ENCODE measurements at regions not wholly inside any gene's neighbourhood (a gene's known extent, or its start where the extent isn't known, plus 50 kb on each side); places are given as distances from the start of the nearest gene placed in this dataset.

DNA sequence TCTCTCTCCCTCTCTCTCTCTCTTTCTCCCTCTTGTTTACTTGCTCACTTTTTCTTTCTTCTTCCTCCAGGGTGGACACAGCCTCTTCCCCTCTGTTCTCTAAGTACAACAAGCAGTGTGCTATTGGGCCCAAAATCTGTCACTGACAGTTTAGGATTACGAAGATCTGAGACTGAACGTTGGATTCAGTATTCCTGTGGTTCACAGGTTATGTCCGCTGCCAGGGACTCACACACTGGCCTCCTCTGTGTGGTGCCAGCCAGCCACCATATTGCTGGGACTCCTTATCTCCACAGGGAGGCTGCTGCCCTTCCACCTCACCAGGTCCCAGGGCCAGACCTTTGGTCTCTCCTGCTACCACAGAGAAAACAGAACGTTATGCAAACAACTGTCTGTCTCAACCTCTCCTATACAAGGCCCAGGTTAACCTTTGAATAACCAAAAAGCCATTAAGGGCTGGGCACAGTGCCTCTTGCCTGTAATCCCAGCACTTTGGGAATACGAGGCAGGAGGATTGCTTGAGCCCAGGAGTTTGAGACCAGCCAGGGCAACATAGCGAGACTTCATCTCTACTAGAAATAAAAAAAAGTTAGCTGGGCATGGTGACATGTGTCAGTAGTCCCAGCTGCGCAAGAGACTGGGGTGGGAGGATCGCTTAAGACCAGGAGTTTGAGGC, 171.9 kb upstream of the RAB4A start:
- no peak for DNase-seq

GRCh38 chr1:229101011-229101871, 169.7 kb upstream of the RAB4A start:
- no peak for DNase-seq

DNA sequence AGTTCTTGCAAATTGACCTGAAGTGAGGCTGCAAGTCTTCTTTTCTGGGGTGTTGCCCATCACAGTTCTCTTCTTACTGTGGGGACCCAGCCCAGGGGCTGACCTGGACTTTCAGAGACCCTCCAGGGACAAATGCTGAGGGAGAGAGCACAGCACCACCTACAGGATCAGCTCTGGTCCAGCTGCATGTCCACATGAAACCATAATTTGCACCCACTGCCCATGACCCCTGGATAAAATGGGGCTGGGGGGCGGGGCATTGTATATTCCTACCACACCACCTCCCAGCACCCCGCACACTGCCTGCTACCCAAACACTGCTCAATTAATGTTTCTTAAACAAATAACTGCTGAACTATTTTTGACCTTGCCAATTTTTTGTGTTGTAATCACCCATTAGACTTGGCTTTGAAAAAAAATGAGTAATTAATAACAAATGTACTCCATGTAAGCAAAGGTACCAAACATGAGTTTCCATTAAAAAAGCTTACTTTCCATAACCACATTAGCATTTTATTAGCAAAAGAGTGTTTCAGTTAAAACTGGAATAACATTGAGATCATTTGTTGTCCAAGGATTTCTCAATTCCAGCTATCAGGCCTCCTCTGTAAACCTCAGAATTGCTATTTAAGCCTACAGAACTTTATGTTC, 168.0 kb upstream of the RAB4A start:
- DNase-seq, result no peak

GRCh38 chr1:229104654-229105053, 166.3 kb upstream of the RAB4A start:
- no peak for DNase-seq

DNA sequence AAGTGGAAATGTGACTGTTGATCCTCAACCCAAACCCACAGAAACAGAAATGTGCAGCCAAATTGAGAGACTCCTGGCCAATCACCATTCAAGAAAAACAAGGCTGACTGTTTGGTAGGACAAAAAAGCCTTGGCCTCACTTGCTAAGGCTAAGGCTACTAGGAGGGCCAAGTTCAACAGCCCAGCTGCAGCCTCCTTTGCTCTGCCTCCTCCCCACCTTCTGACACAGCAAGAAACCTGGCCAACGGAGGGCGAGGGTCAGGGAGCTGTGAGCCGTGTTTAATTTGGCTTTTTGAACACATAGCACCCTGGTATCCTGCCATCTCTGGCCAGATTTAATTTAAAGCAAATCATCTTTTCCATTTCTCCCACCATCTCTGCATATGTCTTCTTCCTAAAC, 165.8 kb upstream of the RAB4A start:
- no peak for DNase-seq

GRCh38 chr1:229105822-229106525, 164.9 kb upstream of the RAB4A start:
- DNase-seq, result no peak

DNA sequence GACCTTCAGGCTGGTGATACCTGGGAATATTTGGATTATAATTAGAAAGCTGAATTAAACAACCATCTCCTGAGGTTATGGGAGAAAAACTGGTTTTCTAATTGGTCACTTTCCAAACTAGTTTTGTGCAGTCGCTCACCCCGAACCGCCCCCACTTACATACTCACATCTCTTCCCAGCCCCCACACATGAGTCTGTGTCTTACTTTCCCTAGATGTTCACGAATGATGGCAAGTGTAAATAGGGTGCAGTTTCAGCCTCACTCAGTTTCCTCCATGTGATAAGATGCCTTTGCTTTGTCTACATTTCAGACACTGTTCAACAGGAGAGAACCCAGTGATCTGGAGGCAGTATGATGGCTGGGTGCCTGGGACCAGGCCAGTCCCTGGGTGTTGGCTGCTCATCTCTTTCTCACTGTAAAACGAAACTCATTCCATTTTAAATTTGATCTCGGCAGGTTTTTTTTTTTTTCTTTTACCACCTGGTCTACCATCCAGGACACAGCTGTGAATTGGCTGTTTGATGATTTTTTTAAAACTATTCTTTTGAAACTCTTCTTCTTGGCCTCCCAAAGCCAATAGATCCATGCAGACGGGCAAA, 164.3 kb upstream of the RAB4A start:
- DNase-seq, result no peak

DNA sequence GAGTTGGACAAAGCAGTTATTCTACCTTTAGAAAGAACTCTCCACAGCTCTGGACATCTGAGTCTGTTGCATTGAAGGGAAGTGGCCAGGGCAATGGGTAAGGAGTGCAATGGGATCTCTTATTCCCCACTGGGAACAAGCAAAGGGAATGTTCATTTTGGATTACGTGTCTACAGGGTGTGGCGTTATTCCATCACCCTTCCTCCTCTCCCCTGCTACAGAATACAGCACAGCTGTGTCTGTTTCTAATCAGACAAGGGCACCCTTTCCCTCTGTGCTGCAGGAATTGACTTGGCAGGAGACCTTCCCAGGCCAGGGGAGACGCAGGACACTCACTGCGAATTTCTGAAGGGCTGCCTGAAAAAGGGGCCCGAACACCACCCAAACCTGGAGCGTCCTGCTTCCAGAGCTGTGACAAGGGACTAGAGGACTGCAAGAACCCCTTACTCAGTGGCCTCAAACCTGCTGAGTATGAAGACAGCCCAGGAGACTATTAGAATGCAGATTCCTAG, 163.6 kb upstream of the RAB4A start:
- no peak for DNase-seq

DNA sequence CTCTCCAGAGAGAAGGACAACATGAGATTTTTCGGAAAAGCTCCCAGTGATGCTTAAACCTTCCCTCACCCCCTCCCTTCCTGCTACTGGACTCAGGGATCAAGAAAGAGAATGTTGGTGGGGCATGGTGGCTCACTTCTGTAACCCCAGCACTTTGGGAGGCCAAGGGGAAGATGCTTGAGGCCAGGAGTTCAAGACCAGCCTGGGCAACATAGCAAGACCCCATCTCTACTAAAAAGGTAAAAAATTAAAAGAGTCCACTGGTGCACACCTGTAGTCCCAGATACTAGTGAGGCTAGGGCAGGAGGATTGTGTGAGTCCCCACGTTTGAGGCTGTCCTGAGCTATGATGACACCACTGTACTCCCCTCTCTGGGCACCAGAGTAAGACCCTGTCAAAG, 162.9 kb upstream of the RAB4A start:
- DNase-seq, result no peak

GRCh38 chr1:229108598-229109201, 162.2 kb upstream of the RAB4A start:
- DNase-seq, result no peak

DNA sequence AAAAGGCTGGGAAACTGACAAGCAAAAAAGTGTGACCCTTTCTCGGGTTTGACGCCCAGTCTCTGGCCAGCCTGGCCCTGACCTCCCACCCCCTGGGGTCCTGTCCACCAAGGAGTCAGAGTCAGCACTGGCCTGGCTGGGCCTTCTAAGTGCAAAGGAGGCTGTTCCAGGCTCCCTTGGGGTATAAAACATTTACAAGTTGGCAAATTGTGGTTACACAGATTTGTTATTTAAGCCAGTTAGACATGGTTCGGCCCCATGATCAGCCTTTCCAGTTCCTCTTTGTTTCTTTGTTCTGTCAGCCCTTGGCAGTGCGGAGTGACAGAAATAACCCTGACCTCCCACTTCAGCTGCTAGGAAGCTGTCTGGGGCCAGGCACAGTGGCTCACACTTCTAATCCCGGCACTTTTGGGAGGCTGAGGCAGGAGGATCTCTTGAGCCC, 161.6 kb upstream of the RAB4A start:
- no peak for DNase-seq

- DNase-seq, result no peak
Observed at GRCh38 chr1:229110986-229111385, 159.9 kb upstream of the RAB4A start.

- no peak for DNase-seq
Observed at GRCh38 chr1:229111703-229112319, 159.1 kb upstream of the RAB4A start.

- DNase-seq, result no peak
Observed at GRCh38 chr1:229112832-229113548, 157.9 kb upstream of the RAB4A start.

DNA sequence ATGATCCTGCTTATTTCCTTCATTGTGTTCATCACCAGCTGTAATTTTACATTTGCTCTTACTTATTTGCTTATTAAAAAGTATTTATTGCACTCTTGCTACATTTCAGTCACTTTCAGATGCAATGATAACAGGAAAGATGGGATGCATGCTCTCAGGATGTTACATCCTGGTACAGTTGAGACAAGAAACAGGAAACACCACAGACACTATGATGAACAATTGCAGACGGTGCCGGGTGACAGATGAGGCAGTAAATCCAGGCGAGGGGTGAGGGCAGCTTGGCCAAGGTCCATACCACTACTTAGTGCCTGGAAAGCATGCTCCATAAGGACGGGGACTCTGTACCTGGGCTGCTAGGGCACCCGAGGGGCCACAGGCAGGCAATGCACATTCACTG, 156.6 kb upstream of the RAB4A start:
- DNase-seq, result no peak

- DNase-seq, result no peak
Observed at GRCh38 chr1:229114850-229115365, 156.0 kb upstream of the RAB4A start.

DNA sequence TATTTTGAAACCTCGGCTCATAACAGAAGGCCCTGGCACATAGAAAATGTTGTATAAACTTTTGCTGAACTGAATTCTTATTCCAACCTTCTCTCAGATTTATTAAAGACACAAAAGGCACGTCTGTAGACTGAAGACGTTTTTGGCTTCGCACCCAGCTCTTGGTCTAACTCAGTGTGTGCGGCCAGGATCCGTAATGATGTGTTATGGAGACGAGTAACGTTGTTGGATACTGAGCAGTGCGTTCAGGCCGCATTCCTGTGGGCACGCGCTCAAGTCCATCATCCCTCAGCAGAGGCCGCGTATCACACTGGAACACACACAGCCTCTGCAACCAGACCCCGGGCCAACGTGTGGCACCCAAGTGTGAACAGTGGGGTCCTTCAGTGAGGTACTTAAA, 154.8 kb upstream of the RAB4A start:
- no peak for DNase-seq

DNA sequence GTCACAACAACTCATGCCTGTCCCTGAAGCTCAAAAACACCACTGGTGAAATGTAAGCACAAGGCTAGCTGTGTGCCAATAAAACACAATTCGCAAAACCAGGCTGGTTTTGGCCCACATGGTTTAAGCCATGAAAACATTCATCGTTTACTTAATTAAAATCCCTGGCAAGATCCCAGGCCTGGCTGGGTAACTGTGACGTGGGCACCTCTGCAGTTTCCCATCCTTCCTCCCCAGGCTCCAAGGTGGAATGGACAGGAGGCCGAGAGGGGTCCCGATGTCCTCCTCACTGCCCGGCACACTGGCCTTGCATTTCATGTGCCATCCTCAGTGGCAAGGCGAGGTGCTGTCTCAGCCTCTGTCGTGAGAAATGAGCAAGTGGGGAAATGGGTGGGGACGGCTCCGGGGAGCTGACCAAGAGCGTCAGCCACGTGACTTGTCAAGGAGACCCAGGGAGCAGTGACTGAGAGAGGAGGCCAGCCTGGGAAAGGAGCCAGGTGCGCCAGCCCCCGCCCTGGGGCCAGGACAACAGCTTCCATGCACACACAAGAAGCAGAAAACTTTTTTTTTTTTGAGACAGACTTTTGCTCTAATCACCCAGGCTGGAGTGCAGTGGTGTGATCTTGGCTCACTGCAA, 153.1 kb upstream of the RAB4A start:
- DNase-seq, result no peak

DNA sequence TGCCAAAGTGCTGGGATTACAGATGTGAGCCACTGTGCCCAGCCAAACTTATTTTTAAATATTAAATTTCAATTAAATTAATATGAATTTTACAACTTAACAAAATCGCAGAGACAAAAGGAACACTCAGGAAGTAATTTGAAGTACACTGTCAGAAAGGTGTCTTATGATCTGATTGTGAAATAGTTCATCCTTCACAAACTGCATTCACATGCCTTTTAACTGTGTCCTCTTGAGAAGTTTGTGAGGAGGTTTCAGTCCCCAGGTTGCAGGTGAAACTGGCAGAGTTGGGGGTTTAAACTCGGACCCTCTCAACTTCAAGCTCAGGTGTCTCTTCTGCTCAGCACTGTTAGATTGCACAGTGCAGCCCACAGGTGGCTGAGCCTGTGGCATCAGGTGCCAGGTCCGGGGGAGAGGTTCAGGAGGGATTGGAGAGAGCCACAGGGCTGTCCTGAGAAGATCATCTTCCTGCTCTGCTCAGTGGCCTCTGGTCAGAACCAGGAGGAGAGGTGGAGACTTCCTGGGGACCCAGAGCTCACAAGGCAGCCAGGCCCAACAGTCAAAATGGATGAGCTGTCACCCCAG, 152.3 kb upstream of the RAB4A start:
- no peak for DNase-seq

- no peak for DNase-seq
Observed at GRCh38 chr1:229119161-229119560, 151.8 kb upstream of the RAB4A start.
